HG03457 (cell line): ENCODE measurements at regions not wholly inside any gene's neighbourhood (a gene's known extent, or its start where the extent isn't known, plus 50 kb on each side); places are given as distances from the start of the nearest gene placed in this dataset.
"Not testable (repeated sequence)": the region's sequence is repeated elsewhere in the genome, so short reads cannot be mapped to it uniquely, and the experiment has no call there.

Experiments
- ATAC-seq: cut with Tn5 transposase; IDR thresholded peaks from one replicate; pipeline ENCODE4 v1.9.1; 2021; ENCODE audit warnings: moderate number of reproducible peaks; ENCODE audit not compliant: unreplicated experiment

DNA sequence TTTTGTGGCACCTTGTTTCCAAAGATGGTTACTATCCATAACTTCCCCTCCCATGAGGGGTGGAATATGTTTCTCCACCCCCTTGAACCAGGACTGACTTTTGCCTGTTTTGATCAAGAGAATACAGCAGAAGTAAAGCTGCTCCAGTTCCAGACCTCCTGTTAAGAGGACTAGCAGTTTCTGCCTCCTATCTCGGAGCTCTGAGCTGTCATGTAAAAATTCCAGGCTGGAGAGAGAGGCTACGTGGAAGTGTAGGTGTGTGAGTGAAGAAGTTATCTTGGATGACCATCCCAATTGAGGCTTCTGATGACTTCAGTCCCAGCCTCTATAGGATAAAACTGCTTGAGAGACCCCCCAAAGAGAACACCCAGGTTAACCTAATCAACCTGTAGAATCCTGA lies 511.7 kb upstream of the IMPG1 start:
- ATAC-seq: no peak

DNA sequence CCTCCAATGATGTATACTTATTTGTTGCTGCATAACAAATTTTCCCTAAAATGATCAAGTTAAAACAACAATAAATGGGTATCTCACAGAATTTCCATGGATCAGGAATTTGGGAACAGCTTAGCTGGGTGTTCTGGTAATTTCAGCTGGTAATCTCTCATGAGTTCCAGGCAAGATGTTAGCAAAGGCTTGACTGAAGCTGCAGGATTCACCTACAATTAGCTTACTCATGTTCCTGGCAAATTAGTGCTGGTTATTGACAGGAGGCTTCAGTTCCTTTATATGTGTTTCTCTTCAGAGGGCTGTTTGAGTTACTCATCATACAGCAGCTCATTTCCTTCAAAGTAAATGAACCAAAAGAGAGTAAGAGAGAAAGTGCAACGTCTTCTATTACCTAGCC lies 506.3 kb upstream of the IMPG1 start:
- ATAC-seq: no peak

DNA sequence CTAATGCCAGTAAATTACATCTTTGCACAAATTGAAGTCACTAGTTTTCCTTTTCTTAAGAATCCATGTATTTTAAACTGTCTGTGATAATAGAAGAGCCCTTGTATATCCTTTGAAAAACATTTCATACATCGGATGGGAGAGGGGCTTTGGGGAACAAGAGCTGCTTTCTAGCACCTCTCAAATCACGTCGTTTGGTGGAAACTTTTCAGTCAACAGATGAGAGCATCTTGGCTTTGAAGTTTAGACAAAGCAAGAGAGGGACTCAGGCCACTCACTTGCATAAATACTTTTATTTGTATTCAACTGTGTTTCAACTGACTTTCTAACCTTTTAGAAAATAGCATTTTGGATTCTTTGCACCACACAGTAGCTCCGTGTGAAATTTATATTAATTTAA lies 502.3 kb upstream of the IMPG1 start:
- no peak for ATAC-seq

DNA sequence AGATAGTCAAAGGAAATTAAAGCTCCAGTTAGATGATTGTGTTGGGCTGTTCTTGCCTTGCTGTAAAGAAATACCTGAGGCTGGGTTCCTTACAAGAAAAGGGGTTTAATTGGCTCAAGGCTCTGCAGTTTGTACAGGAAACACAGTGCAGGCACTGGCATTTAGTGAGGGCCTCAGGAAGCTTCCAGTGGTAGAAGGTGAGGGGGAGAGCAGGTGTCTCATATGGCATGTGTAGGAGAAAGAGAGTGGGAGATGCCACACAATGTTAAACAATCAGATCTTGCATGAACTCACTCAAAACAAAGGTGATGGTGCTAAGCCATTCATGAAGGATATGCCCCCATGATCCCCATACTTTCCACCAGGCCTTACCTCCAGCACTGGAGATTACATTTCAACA lies 493.5 kb upstream of the IMPG1 start:
- ATAC-seq: no peak

DNA sequence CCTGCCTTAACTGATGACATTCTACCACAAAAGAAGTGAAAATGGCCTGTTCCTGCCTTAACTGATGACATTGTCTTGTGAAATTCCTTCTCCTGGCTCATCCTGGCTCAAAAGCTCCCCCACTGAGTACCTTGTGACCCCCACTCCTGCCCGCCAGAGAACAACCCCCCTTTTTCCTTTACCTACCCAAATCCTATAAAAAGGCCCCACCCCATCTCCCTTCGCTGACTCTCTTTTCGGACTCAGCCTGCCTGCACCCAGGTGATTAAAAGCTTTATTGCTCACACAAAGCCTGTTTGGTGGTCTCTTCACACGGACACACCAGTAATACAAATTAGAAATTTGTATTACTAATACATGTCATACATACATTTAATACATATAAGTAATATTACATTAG lies 489.9 kb upstream of the IMPG1 start:
- ATAC-seq: not testable (repeated sequence)

DNA sequence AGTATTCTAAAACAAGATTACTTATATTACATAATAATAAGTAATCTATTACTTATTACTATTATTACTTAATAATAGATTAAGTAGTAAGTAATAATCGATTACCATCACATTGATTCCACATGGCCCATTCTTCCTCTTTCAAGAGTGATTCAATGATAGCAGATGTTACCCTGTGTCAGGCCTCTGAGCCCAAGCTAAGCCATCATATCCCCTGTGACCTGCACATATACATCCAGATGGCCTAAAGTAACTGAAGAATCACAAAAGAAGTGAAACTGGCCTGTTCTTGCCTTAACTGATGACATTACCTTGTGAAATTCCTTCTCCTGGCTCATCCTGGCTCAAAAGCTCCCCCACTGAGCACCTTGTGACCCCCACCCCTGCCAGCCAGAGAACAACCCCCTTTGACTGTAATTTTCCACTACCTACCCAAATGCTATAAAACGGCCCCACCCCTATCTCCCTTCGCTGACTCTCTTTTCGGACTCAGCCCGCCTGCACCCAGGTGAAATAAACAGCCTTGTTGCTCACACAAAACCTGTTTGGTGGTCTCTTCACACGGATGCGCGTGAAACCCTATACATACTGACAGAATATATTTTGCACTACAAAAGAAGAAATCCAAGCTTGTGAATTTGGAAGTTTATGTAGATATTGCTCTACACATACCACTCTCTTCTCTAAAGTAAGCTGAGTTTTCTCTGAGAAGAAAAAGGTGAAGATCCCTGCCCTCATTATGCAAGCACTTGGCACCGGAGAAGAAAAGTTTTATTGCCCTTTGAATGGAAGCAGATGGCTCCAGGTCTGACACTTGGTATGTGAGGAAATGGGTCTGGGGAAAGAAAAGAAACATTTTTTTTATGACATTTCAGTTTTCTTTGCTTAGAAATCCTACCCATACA lies 488.6 kb upstream of the IMPG1 start:
- not testable (repeated sequence) for ATAC-seq

DNA sequence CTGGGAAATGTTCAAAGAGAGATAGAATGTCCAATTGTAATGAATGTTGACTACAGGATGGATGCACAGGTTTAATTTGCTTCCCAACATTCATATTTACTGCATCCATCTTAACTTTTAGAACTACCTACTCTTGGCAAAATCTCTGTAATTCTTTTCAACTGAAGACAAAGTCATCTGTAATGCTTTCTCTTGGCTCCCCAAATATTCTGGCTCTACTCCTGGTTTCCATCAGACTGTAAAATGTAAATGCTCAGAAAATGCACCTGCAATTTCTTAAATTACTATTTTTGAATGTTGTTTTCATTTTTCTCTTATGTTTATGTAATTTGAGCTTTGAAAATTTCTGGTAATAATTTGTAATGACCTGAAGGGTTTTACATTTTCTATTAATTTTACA lies 480.8 kb upstream of the IMPG1 start:
- no peak for ATAC-seq

DNA sequence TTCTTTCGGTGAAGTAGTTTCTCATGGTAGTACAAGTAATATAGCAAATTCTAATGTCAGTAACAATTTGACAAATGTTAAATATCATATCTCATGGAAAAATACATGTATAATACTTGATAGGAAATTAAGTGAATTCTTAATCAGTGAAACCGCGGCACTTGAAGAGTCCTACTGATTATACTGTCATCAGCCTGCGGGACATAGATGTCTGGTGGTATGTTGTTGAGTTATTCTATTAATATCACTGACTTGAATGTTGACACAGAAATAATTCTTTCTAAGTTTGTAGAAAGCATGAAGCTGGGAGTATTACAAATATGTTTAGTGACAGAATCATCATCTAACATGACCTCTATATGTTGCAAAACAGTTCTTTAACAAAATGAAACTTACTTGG lies 479.8 kb upstream of the IMPG1 start:
- ATAC-seq: no peak

DNA sequence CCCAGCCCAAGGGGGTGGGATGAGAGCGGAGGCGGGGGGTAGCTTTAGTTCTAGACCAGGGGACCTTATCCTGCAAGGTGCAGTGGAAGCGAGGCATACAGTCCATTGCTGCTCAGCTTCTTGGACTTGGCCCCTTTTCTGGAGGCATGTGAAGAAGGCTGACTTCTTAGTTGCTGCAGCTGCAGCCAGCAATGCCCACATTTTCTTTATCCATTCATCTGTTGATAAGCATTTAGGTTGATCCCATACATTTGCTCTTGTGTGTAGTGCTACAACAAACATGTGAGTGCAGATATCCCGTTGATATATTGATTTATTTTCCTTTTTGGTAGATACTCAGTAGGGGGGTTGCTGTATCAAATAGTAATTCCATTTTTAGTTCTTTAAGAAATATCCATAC lies 461.2 kb upstream of the IMPG1 start:
- no peak for ATAC-seq

DNA sequence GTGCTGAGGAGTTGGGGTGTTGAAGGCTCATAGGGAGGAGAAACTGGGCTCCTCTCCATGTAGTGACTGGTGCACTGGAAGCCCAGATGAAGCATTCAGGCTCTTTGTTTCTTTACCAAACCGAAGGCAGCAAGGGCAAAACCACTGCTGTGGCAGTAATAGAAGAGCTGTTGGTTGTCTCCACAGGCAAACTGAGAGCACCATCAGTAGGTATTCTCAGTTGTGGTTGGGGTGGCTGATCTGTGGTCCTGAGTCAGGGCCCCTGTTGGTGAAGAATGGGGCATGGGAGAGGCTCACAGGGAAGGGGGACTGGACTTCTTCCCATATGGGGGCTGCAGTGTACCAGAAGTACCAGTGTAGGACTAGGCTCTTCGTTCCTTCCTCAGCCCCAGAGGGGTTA lies 460.2 kb upstream of the IMPG1 start:
- ATAC-seq: no peak

DNA sequence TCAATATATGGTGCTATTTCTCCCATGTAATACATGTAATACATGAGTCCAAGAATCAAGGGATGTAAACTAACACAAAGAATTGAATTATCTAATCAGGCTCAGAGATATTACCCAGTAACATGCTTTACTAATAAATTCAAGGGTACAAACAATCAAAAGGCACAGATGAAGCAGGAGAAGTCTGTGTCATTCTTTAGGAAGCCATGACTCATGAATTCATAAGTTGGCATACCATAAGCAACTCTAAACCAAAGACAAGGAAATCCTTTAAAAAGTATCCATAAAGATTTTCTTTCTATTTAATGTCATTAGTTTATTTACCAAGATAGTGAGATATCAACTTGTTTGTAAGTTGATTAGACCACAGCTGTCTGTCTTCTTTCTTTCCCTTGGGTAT lies 446.0 kb upstream of the IMPG1 start:
- ATAC-seq: no peak

DNA sequence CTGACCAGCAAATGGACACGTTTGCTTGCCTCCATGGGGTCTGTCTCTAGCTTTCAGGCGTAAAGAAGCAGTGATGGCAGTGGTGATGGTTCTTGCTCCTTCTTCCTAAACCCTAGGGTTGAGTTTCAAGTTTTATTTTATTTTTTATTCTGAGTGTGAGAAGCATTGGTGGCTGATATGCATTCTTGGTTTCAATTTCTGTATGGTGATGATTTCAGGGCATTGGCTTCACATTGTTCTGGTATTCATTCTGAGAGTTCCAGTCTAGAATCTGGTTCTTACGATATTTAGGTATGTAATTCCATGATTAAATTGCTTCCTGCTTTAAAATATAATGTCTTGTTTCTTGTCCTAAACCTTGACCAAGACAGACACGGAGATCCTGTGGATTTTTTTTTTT lies 444.5 kb upstream of the IMPG1 start:
- no peak for ATAC-seq

DNA sequence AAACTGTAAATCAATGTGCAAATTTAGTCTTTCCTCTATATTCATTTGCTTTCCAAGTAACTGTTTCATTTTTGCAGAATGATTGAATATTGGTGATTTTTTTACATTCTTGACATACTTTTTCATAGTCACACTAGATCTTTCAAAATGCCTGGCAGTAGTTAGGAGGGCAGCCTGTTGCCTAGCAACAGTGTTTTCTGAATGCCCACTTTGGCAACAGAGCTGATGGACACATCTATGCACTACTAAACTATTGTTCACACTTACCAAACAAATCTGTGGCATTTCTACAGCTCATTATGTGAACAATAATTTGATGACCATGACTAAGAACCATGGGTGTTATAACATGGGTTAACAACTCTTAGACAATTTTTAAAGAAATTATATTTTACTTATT lies 438.0 kb upstream of the IMPG1 start:
- no peak for ATAC-seq

DNA sequence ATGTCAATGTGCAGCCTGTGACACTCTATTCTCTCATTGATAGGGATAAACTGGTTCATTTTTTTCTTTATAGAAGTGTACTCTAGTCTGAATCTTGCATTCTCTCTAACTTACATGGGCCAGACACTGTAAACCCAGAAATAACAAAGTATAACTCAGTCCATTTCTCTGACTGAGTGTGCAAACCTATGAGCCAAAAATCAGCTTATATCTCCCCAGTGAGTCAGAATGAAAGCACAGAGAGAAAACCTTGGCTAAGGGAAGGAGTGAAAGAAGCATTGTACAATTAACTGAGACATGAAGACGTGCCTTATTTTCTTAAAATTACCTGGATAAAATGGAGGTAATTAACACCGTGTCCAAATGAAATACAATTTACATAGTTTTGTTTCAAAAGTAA lies 436.9 kb upstream of the IMPG1 start:
- no peak for ATAC-seq

DNA sequence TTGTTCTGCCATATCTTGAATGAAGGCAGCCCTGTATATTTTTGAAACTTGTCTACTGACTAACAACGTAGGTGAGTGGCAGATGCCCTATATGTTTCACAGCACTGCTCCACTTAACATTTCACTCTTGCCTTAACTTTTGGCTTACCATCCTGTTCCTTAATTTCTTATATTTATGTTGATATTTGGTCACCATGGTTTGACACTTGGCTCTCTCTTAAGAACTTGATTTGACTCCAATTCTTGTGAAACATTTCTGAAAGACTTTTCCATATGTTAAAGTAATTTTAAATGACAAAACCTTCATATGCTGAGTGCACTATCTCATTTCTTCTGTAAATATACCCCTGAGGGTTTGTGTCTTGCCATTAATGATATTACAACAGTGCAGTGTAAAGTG lies 434.3 kb upstream of the IMPG1 start:
- ATAC-seq: no peak

DNA sequence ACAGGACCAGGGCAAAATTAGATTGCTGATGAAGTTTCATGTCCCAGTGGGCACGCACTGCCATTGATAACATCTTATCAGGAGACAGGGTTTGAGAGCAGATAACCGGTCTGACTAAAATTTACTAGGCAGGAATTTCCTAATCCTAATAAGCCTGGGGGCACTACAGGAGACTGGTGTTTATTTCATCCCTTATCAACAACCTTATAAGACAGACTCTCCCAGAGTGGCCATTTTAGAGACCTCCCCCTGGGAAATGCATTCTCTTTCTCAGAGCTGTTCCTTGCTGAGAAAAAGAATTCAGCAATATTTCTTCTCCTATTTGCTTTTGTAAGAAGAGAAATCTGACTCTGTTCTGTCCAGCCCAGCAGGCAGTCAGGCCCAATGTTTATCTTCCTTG lies 423.4 kb upstream of the IMPG1 start:
- ATAC-seq: no peak

DNA sequence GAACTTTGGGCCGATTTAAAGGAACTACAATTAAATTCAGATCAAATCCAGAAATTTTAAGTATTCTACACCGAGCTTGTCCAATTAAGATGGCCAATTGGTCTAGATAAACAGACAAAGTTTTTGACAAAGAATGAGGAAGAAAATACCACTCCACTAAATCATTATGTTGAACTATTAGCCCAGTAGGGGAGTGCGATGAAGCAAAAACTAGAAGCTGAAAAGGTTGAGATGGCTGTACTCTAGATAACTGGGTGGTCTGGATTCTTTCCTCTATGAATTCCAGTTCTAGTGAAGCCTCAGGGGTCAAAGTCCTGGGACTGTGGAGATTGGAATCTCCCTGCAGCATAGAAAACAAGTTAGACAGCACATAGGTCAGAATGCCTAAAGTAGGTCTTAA lies 418.9 kb upstream of the IMPG1 start:
- ATAC-seq: not testable (repeated sequence)

DNA sequence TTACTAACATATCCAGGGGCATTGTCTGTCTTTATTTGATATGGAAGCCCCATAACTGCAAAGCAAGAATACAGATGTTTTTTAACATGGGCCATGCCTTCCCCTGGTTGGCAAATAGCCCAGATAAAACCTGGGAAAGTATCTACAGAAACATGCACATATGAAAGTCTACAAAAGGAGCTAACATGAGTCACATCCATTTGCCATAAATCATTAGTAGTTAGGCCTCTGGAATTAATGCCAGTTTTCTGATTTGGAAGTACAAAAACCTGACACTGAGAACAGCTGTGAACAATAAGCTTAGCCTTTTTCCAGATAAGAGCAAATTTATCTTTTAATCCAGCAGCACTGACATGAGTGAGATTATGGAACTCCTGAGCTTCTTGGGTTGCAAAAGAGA lies 418.0 kb upstream of the IMPG1 start:
- no peak for ATAC-seq

DNA sequence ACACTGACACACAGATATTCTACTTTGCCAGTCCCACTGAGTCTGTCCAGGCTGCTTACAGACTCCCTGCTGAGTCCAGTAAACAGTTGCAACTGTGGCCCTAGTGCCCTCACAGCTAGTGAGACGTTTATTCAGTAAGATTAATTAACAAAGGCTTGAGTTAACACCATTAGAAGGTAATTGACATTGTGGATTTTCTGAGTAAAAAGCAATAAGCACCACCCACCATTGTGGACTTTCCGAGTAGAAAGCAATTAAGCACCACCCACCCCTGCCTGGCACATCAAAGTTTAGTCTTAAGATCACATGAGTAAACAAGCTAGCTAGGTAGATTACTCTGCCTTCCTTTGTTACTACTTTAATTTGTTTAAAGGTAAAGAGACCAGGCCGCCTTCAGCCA lies 408.6 kb upstream of the IMPG1 start:
- ATAC-seq: no peak

DNA sequence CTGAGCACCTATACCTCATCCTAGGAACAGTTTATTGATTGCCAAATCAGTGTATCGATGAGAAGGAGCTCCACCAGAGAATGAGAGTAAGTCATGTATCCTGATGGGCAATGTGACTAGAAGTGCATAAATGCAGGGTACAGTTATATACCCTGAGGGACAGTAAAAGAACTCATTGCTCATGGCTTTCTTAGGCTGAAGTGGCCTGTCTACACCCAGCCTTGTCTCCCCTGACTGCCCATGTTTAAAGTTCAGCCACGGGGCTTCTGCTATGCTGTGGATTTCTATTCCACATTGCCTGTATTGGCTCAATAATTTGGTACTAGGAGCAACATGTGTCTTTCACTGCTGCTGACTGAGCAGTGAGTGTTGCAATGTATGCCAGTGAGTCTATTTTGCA lies 400.4 kb upstream of the IMPG1 start:
- ATAC-seq: no peak

DNA sequence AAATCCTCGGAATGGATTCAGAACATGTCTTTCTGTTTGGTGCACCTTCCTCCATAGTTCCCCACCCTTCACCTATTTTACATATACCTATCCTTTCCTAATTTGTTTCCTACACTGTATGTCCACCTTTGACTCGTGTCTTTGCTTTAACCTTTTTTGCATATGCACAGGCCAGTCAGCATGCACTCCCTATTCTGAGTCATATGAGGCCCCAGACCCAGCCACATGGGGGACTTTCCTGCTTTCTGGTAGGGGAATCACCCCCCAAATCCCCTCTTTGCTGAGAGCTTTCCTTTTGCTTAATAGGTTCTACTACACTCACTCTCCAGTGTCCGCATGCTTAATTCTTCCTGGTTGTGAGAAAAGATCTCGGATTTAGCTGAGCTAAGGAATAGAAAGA lies 393.8 kb upstream of the IMPG1 start:
- ATAC-seq: no peak

DNA sequence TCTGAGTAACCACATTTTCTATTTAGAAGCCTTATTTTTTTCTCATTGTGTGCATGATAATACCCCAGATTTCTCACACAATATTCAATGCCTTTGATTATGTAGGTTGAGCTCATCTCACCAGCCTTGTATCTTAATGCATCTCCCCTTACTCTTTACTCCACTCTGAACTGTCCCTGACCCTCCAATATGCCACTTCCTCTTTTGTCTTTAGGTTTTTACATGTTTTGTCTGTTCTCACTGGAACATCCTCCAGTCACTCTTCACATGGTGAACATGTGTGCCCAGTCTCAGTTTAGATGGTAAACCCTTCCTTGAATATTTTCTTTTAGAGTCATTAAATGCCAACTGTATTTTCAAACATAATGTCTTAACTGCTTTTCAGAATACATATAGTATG lies 392.9 kb upstream of the IMPG1 start:
- ATAC-seq: no peak

DNA sequence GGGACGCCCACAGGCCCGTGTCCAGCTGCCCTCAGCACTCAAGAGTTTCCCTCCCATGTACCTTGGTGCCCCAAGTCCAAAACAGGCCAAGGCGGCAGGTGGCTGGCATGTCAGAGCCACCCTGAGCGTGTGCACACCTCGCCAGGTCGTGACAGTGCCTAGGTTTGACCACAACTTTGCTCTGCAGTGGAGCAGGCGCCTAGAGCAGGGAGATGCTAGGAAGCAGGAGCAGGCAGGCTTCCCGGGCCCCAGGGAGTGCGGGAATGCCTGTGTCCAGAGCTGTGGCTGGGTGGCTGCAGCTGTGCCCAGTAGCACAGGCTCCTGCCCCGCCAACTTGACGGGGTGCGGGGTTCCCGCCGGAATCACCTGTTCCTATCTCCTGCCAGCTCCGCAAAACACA lies 380.8 kb upstream of the IMPG1 start:
- ATAC-seq: no peak
